Memory B cell (primary cell): ENCODE measurements at regions not wholly inside any gene's neighbourhood (a gene's known extent, or its start where the extent isn't known, plus 50 kb on each side); places are given as distances from the start of the nearest gene placed in this dataset.
A peak's percentile ranks its signal among the peaks of the same experiment; 100 is the strongest.
"Not testable (repeated sequence)": the region's sequence is repeated elsewhere in the genome, so short reads cannot be mapped to it uniquely, and the experiment has no call there.

Experiments used
- ATAC-seq: fragments of 150-1000 bp; cut with Tn5 transposase; 2 replicates; pipeline ENCODE4 v1.10.0; 2021; ENCODE audit warnings: low read depth, mild to moderate bottlenecking, moderate library complexity
- DNase-seq, 2 donors: peaks; one replicate each; pipeline ENCODE4 v3.0.0; 2022; ENCODE audit warnings: low spot score in 2 of 2
- H3K27ac Mint-ChIP-seq: one replicate; pipeline ENCODE4 v1.8.0; 2022; ENCODE audit warnings: mild to moderate bottlenecking, moderate library complexity, mixed read lengths
- H3K27me3 Mint-ChIP-seq: one replicate; pipeline ENCODE4 v1.8.0; 2022; ENCODE audit warnings: mixed read lengths
- H3K36me3 Mint-ChIP-seq: one replicate; pipeline ENCODE4 v1.8.0; 2022; ENCODE audit warnings: mild to moderate bottlenecking, mixed read lengths
- H3K4me1 Mint-ChIP-seq: one replicate; pipeline ENCODE4 v1.8.0; 2022; ENCODE audit warnings: mixed read lengths
- H3K4me3 Mint-ChIP-seq: one replicate; pipeline ENCODE4 v1.8.0; 2022; ENCODE audit warnings: mild to moderate bottlenecking, moderate library complexity, mixed read lengths
- H3K9me3 Mint-ChIP-seq: one replicate; pipeline ENCODE4 v1.8.0; 2022; ENCODE audit warnings: mixed read lengths

- H3K27me3 Mint-ChIP-seq, H3K4me1 Mint-ChIP-seq, H3K27ac Mint-ChIP-seq, ATAC-seq, H3K36me3 Mint-ChIP-seq, H3K4me3 Mint-ChIP-seq, DNase-seq: not testable (repeated sequence)
- H3K9me3 Mint-ChIP-seq = peaks cover 12% of the 10 kb centered on the region
Measured at GRCh38 chr14:44721395-44721794, 214.3 kb upstream of the FSCB start.

- no peaks in the 10 kb centered on the region for H3K36me3 Mint-ChIP-seq
- peaks cover 14% of the 10 kb centered on the region for H3K9me3 Mint-ChIP-seq
- H3K27me3 Mint-ChIP-seq = no peaks in the 10 kb centered on the region
- H3K27ac Mint-ChIP-seq = no peak overlapping the region
- DNase-seq (no peak), ATAC-seq (no peak)
- H3K4me1 Mint-ChIP-seq = no peaks in the 10 kb centered on the region
- H3K4me3 Mint-ChIP-seq = no peak overlapping the region
Measured at GRCh38 chr14:44720707-44721106, 213.6 kb upstream of the FSCB start.

GRCh38 chr14:44712024-44712815, 205.1 kb upstream of the FSCB start:
- ATAC-seq (no peak), DNase-seq (no peak)
- Mint-ChIP-seq H3K36me3 (no peaks in the 10 kb centered on the region), H3K27ac (no peak overlapping the region), H3K9me3 (peaks cover 2% of the 10 kb centered on the region), H3K4me1 (no peaks in the 10 kb centered on the region), H3K27me3 (no peaks in the 10 kb centered on the region), H3K4me3 (no peak overlapping the region)

- DNase-seq (no peak), ATAC-seq (no peak)
- Mint-ChIP-seq H3K36me3 (no peaks in the 10 kb centered on the region), H3K9me3 (peaks cover 3% of the 10 kb centered on the region), H3K4me3 (no peak overlapping the region), H3K27ac (no peak overlapping the region), H3K4me1 (no peaks in the 10 kb centered on the region), H3K27me3 (no peaks in the 10 kb centered on the region)
Measured at GRCh38 chr14:44701563-44702263, 194.6 kb upstream of the FSCB start.

GRCh38 chr14:44700694-44701093, 193.6 kb upstream of the FSCB start:
- Mint-ChIP-seq H3K4me1 (no peaks in the 10 kb centered on the region), H3K27ac (no peak overlapping the region), H3K9me3 (peaks cover 4% of the 10 kb centered on the region), H3K27me3 (no peaks in the 10 kb centered on the region), H3K36me3 (no peaks in the 10 kb centered on the region), H3K4me3 (no peak overlapping the region)
- DNase-seq = no peak
- ATAC-seq = no peak

- no peaks in the 10 kb centered on the region for H3K36me3 Mint-ChIP-seq
- peaks cover 4% of the 10 kb centered on the region for H3K9me3 Mint-ChIP-seq
- no peaks in the 10 kb centered on the region for H3K4me1 Mint-ChIP-seq
- no peak overlapping the region for H3K4me3 Mint-ChIP-seq
- H3K27ac Mint-ChIP-seq = no peak overlapping the region
- DNase-seq = no peak
- H3K27me3 Mint-ChIP-seq = no peaks in the 10 kb centered on the region
- ATAC-seq = no peak
Measured at GRCh38 chr14:44700184-44700583, 193.1 kb upstream of the FSCB start.

GRCh38 chr14:44699391-44699790, 192.3 kb upstream of the FSCB start:
- Mint-ChIP-seq H3K36me3 (no peaks in the 10 kb centered on the region), H3K4me3 (no peak overlapping the region), H3K9me3 (peaks cover 4% of the 10 kb centered on the region), H3K27me3 (no peaks in the 10 kb centered on the region), H3K4me1 (no peaks in the 10 kb centered on the region), H3K27ac (no peak overlapping the region)
- DNase-seq (no peak), ATAC-seq (no peak)

GRCh38 chr14:44669496-44669895, 162.4 kb upstream of the FSCB start:
- H3K27me3 Mint-ChIP-seq = no peaks in the 10 kb centered on the region
- no peaks in the 10 kb centered on the region for H3K4me1 Mint-ChIP-seq
- no peak overlapping the region for H3K27ac Mint-ChIP-seq
- H3K4me3 Mint-ChIP-seq = no peak overlapping the region
- H3K36me3 Mint-ChIP-seq = no peaks in the 10 kb centered on the region
- H3K9me3 Mint-ChIP-seq = no peaks in the 10 kb centered on the region
- DNase-seq (no peak), ATAC-seq (no peak)

GRCh38 chr14:44663136-44663535, 156.1 kb upstream of the FSCB start:
- no peaks in the 10 kb centered on the region for H3K36me3 Mint-ChIP-seq
- ATAC-seq (no peak), DNase-seq (no peak)
- H3K27me3 Mint-ChIP-seq = no peaks in the 10 kb centered on the region
- no peak overlapping the region for H3K27ac Mint-ChIP-seq
- H3K9me3 Mint-ChIP-seq = no peaks in the 10 kb centered on the region
- peaks cover 8% of the 10 kb centered on the region for H3K4me1 Mint-ChIP-seq
- no peak overlapping the region for H3K4me3 Mint-ChIP-seq

- DNase-seq (no peak), ATAC-seq (no peak)
- H3K4me3 Mint-ChIP-seq = peak overlapping the region; percentile 11
- H3K27ac Mint-ChIP-seq = no peak overlapping the region
- H3K27me3 Mint-ChIP-seq = no peaks in the 10 kb centered on the region
- H3K9me3 Mint-ChIP-seq = no peaks in the 10 kb centered on the region
- no peaks in the 10 kb centered on the region for H3K36me3 Mint-ChIP-seq
- H3K4me1 Mint-ChIP-seq = peaks cover 8% of the 10 kb centered on the region
Measured at GRCh38 chr14:44662250-44662891, 155.3 kb upstream of the FSCB start.

- DNase-seq (no peak), ATAC-seq (no peak)
- no peak overlapping the region for H3K27ac Mint-ChIP-seq
- H3K4me3 Mint-ChIP-seq = no peak overlapping the region
- no peaks in the 10 kb centered on the region for H3K9me3 Mint-ChIP-seq
- H3K4me1 Mint-ChIP-seq = peaks cover 4% of the 10 kb centered on the region
- no peaks in the 10 kb centered on the region for H3K36me3 Mint-ChIP-seq
- H3K27me3 Mint-ChIP-seq = no peaks in the 10 kb centered on the region
Measured at GRCh38 chr14:44658389-44658696, 151.3 kb upstream of the FSCB start.

- H3K27me3 Mint-ChIP-seq = no peaks in the 10 kb centered on the region
- no peaks in the 10 kb centered on the region for H3K36me3 Mint-ChIP-seq
- H3K4me1 Mint-ChIP-seq = peaks cover 4% of the 10 kb centered on the region
Measured at GRCh38 chr14:44657696-44658388, 150.8 kb upstream of the FSCB start.

GRCh38 chr14:44657203-44657602, 150.1 kb upstream of the FSCB start:
- no peak for ATAC-seq
- Mint-ChIP-seq H3K4me3 (no peak overlapping the region), H3K27me3 (no peaks in the 10 kb centered on the region), H3K4me1 (peaks cover under 1% of the 10 kb centered on the region), H3K9me3 (no peaks in the 10 kb centered on the region), H3K36me3 (no peaks in the 10 kb centered on the region), H3K27ac (no peak overlapping the region)
- DNase-seq = no peak

More at GRCh38 chr14:44657696-44658388, 150.8 kb upstream of the FSCB start:
- ATAC-seq = no peak
- Mint-ChIP-seq H3K9me3 (no peaks in the 10 kb centered on the region), H3K4me3 (no peak overlapping the region), H3K27ac (no peak overlapping the region)
- DNase-seq = no peak

GRCh38 chr14:44654591-44654990, 147.5 kb upstream of the FSCB start:
- Mint-ChIP-seq H3K9me3 (no peaks in the 10 kb centered on the region), H3K27ac (no peak overlapping the region), H3K4me3 (no peak overlapping the region), H3K36me3 (no peaks in the 10 kb centered on the region), H3K4me1 (no peaks in the 10 kb centered on the region), H3K27me3 (peaks cover 3% of the 10 kb centered on the region)
- DNase-seq (no peak), ATAC-seq (no peak)
